Dendritic cell treated with granulocyte-macrophage colony-stimulating factor and Interleukin-4, amounts not matched to agents 40 ng/mL and 50 ng/mL, for 4 days (primary cell): ENCODE measurements at regions not wholly inside any gene's neighbourhood (a gene's known extent, or its start where the extent isn't known, plus 50 kb on each side); places are given as distances from the start of the nearest gene placed in this dataset.
"Not testable (repeated sequence)": the region's sequence is repeated elsewhere in the genome, so short reads cannot be mapped to it uniquely, and the experiment has no call there.

Experiments
- H3K27ac Mint-ChIP-seq: one replicate; pipeline ENCODE4 v1.8.0; 2022; ENCODE audit warnings: mild to moderate bottlenecking, mixed read lengths
- H3K27me3 Mint-ChIP-seq: one replicate; pipeline ENCODE4 v1.8.0; 2022; ENCODE audit warnings: mild to moderate bottlenecking, mixed read lengths
- H3K36me3 Mint-ChIP-seq: one replicate; pipeline ENCODE4 v1.8.0; 2022; ENCODE audit warnings: low read depth, mixed read lengths
- H3K4me1 Mint-ChIP-seq: one replicate; pipeline ENCODE4 v1.8.0; 2022; ENCODE audit warnings: low read depth, mixed read lengths
- H3K4me3 Mint-ChIP-seq: one replicate; pipeline ENCODE4 v1.8.0; 2022; ENCODE audit warnings: mild to moderate bottlenecking, moderate library complexity, mixed read lengths
- H3K9me3 Mint-ChIP-seq: one replicate; pipeline ENCODE4 v1.8.0; 2022; ENCODE audit warnings: mixed read lengths
- intact Hi-C: fragments of 100-400 bp; cut with micrococcal nuclease; formaldehyde crosslinking; loops from one replicate; pipeline ENCODE4 v1.15.0; 2022

DNA sequence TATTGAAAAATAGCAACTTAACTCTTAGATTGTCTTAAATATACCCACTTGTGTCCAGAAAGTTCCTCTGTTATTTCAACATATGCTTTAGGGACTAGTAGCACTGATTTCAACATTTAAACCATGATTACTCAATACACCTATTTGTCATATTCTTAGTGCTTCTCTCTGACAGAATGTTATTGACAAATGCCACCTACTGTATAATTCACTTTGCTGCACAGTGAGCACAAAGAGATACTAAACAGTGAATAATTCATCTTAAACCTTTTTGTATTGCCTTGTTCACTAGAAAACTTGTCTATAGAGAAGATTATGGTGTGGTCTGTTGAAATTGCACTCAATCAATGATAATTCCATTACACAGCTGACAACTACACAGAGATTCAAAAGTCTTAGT, 692.6 kb downstream of the PCDH17 start:
- no peak overlapping the region for H3K27ac Mint-ChIP-seq
- intact Hi-C loops = no loop called here
- no peaks in the 10 kb centered on the region for H3K9me3 Mint-ChIP-seq
- H3K27me3 Mint-ChIP-seq = no peaks in the 10 kb centered on the region
- H3K4me3 Mint-ChIP-seq = no peak overlapping the region
- peaks cover 7% of the 10 kb centered on the region for H3K4me1 Mint-ChIP-seq
- no peaks in the 10 kb centered on the region for H3K36me3 Mint-ChIP-seq

DNA sequence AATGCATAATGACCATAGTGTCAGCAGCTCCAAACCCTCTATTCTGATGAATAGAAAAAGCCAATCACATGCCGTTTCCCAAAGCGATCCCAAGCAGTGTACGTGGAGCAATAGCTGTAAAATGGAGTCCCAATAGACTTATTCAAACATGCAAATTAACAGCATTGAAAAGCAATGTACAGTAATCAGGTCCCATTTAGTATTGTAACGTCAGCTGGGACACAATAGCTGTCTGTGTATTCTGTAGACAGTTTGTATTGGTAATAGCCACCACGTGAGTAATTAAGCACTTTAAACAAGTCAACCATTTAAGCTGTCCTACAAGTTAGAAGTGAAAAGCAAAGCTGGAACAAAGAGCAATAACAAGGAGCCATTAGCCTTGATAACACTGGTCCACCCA, 698.2 kb downstream of the PCDH17 start:
- H3K36me3 Mint-ChIP-seq = no peaks in the 10 kb centered on the region
- H3K4me3 Mint-ChIP-seq = no peak overlapping the region
- intact Hi-C loops = no loop called here
- H3K4me1 Mint-ChIP-seq = no peaks in the 10 kb centered on the region
- no peak overlapping the region for H3K27ac Mint-ChIP-seq
- no peaks in the 10 kb centered on the region for H3K27me3 Mint-ChIP-seq
- no peaks in the 10 kb centered on the region for H3K9me3 Mint-ChIP-seq

DNA sequence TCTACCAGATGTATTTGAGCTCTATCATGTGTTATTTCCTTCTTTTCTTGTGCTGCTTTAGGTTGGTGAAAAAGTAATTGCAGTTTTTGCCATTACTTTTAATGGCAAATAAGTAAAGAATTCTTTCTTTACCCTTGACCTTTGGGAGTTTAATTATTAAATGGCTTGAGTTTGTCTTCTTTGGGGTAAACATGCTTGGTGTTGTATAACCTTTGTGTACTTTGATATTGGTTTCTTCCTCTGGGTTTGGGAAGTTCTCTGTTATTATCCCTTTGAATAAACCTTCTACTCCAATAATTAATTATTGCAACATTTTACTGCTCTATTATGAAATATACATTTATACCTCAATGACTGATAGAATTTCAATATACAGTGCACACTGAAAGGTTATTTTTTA, 709.4 kb downstream of the PCDH17 start:
- Mint-ChIP-seq H3K4me1 (no peaks in the 10 kb centered on the region), H3K4me3 (no peak overlapping the region), H3K9me3 (peaks cover 11% of the 10 kb centered on the region), H3K36me3 (no peaks in the 10 kb centered on the region), H3K27ac (no peak overlapping the region), H3K27me3 (no peaks in the 10 kb centered on the region)
- intact Hi-C loops = no loop called here

DNA sequence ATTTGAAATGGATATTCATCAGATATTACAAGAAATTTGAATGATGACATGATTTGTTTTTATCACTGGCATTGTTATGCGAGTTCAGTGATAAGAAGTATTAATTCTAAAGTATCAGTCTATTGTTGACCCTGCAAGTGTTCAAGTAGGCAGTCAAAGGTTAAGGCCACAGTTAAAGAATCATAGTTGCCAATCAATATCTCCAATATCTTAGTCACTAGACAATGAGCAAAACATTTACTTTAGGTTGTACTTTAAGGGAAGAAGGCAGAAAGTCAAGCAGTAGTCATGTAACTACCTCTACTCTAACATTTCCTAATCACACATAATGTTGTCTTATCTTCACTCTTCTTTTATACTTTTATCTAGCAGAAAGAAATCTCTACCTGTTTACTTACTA, 709.8 kb downstream of the PCDH17 start:
- intact Hi-C loops = no loop called here
- H3K36me3 Mint-ChIP-seq = no peaks in the 10 kb centered on the region
- H3K4me3 Mint-ChIP-seq = no peak overlapping the region
- peaks cover 11% of the 10 kb centered on the region for H3K9me3 Mint-ChIP-seq
- no peak overlapping the region for H3K27ac Mint-ChIP-seq
- no peaks in the 10 kb centered on the region for H3K27me3 Mint-ChIP-seq
- no peaks in the 10 kb centered on the region for H3K4me1 Mint-ChIP-seq

DNA sequence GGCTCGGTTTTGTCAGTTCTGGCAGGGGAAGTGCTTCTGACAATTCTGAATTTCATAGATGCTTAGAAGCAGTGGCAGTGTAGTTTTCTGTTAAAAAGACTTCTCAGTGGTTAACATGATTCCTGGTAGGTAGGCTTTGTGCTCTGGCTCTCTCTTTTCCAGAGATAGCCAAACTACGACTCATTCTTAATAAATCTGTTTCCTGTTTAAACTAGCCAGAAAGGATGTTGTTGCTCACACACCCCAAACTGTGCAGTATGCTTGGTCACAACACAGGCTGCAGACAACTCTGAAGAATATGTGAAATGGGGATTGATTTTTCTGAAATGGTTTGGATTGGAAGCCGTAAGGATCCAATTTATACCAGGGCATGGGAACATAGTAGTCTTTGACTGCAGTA, 711.5 kb downstream of the PCDH17 start:
- H3K9me3 Mint-ChIP-seq = peaks cover 11% of the 10 kb centered on the region
- intact Hi-C loops = no loop called here
- no peak overlapping the region for H3K4me3 Mint-ChIP-seq
- H3K4me1 Mint-ChIP-seq = no peaks in the 10 kb centered on the region
- no peak overlapping the region for H3K27ac Mint-ChIP-seq
- no peaks in the 10 kb centered on the region for H3K27me3 Mint-ChIP-seq
- H3K36me3 Mint-ChIP-seq = no peaks in the 10 kb centered on the region

DNA sequence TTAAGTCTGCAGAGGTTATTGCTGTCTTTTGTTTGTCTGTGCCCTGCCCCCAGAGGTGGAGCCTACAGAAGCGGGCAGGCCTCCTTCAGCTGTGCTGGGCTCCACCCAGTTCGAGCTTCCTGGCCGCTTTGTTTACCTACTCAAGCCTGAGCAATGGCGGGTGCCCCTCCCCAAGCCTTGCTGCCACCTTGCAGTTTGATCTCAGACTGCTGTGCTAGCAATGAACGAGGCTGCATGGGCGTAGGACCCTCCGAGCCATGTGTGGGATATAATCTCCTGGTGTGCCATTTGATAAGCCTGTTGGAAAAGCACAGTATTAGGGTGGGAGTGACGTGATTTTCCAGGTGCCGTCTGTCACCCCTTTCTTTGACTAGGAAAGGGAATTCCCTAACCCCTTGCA, 720.6 kb downstream of the PCDH17 start:
- peaks cover 36% of the 10 kb centered on the region for H3K9me3 Mint-ChIP-seq
- H3K27me3 Mint-ChIP-seq, H3K27ac Mint-ChIP-seq, H3K4me3 Mint-ChIP-seq, intact Hi-C loops, H3K4me1 Mint-ChIP-seq, H3K36me3 Mint-ChIP-seq: not testable (repeated sequence)

DNA sequence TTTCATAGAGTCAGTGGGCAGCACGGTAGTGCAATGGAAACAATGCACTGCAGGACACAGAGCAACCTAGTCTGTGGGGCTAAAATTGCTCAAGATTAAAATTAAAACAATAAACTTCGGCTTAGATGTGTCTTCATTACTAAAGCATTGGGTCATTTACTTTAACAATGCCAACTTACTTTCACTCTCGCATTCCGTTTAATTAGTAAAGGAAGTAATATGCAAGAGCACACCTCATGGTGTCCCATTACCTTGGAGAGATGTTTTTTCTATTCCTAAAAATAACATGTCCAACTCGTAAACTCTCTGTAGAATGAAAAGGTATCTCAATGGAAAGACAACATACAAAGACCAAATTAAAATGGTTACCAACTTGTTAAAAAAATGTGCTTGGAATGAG, 738.4 kb downstream of the PCDH17 start:
- H3K36me3 Mint-ChIP-seq = no peaks in the 10 kb centered on the region
- H3K4me1 Mint-ChIP-seq = no peaks in the 10 kb centered on the region
- intact Hi-C loops = no loop called here
- no peak overlapping the region for H3K27ac Mint-ChIP-seq
- H3K4me3 Mint-ChIP-seq = no peak overlapping the region
- H3K27me3 Mint-ChIP-seq = no peaks in the 10 kb centered on the region
- H3K9me3 Mint-ChIP-seq = peaks cover 34% of the 10 kb centered on the region

DNA sequence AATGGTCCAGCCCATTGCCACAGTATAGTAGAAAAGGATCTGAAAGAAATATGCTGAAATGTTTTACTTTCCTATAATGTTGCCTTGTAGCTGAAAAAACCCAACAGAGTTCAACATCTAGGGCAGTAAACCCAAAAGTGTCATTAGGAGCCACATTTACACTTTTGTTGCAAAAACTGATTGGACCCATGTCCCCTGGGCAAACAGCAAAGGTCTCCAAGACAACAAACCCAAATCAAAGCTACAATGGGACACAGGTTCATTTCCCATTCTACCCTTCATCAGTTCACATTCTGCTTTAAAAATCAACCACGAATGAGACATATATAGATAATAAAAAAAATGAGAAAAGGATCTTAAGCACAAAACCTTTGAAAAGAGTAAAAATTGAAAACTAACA, 744.8 kb downstream of the PCDH17 start:
- no peak overlapping the region for H3K27ac Mint-ChIP-seq
- H3K4me1 Mint-ChIP-seq = no peaks in the 10 kb centered on the region
- H3K36me3 Mint-ChIP-seq = no peaks in the 10 kb centered on the region
- intact Hi-C loops = no loop called here
- H3K9me3 Mint-ChIP-seq = peaks cover 27% of the 10 kb centered on the region
- no peaks in the 10 kb centered on the region for H3K27me3 Mint-ChIP-seq
- H3K4me3 Mint-ChIP-seq = no peak overlapping the region

DNA sequence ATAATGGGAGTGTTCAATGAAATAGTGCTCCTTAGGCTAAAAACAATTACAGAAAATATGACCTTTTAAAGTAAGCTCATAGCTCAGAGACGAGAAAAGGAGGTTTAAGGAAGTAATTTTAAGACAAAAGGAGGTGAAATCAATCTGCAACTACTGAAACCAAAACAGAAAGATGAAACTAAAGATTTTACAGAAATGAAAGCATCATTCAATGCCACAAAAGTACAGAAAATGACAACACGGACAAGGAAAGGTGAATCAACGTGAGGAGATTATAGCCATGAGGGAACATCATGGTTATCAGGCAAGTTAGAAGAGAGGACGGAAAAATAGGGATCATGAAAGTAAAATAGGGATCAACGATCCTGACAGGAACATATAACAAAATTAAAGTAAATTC, 745.2 kb downstream of the PCDH17 start:
- no peaks in the 10 kb centered on the region for H3K27me3 Mint-ChIP-seq

DNA sequence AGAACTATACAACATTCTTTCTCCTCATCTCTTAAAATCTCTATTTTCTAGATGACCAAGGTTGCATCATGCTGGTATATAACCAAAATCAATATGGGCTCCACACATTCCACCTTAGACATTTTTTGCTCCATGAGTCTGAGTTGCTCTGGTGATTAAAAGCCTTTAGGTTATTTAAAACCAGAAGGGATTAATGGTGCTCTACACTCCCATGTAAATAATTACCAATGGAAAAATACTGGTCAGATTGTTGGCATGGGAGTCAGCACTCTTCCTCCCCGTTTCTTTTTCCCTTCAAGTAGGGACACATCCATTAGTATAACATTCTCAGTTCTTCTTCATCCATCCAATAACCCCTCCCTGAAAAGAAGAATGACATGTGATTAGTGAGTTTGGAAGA, 747.7 kb downstream of the PCDH17 start:
- Mint-ChIP-seq H3K36me3 (no peaks in the 10 kb centered on the region), H3K27me3 (no peaks in the 10 kb centered on the region), H3K27ac (no peak overlapping the region)

More for the DNA sequence above, 745.2 kb downstream of the PCDH17 start:
- H3K36me3 Mint-ChIP-seq = no peaks in the 10 kb centered on the region
- H3K4me3 Mint-ChIP-seq = no peak overlapping the region
- peaks cover 22% of the 10 kb centered on the region for H3K9me3 Mint-ChIP-seq
- H3K4me1 Mint-ChIP-seq = no peaks in the 10 kb centered on the region
- H3K27ac Mint-ChIP-seq = no peak overlapping the region
- intact Hi-C loops = no loop called here

DNA sequence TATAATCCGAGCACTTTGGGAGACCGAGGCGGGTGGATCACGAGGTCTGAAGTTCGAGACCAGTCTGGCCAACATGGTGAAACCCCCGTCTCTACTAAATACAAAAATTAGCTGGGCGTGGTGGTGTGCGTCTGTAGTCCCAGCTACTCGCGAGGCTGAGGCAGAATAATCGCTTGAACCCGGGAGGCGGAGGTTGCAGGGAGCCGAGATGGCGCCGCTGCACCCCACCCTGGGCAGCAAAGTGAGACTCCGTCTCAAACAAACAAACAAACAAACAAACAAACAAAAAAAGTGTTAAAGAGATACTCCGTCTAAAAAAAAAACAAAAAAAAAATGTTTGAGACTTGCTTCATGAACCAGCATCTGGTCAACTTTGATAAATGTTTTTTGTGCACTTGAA, 753.8 kb downstream of the PCDH17 start:
- H3K36me3 Mint-ChIP-seq, H3K27ac Mint-ChIP-seq, H3K9me3 Mint-ChIP-seq, H3K4me3 Mint-ChIP-seq, intact Hi-C loops, H3K4me1 Mint-ChIP-seq, H3K27me3 Mint-ChIP-seq: not testable (repeated sequence)

More for the DNA sequence above, 747.7 kb downstream of the PCDH17 start:
- no peaks in the 10 kb centered on the region for H3K4me1 Mint-ChIP-seq
- intact Hi-C loops = no loop called here
- H3K4me3 Mint-ChIP-seq = no peak overlapping the region
- peaks cover 16% of the 10 kb centered on the region for H3K9me3 Mint-ChIP-seq

DNA sequence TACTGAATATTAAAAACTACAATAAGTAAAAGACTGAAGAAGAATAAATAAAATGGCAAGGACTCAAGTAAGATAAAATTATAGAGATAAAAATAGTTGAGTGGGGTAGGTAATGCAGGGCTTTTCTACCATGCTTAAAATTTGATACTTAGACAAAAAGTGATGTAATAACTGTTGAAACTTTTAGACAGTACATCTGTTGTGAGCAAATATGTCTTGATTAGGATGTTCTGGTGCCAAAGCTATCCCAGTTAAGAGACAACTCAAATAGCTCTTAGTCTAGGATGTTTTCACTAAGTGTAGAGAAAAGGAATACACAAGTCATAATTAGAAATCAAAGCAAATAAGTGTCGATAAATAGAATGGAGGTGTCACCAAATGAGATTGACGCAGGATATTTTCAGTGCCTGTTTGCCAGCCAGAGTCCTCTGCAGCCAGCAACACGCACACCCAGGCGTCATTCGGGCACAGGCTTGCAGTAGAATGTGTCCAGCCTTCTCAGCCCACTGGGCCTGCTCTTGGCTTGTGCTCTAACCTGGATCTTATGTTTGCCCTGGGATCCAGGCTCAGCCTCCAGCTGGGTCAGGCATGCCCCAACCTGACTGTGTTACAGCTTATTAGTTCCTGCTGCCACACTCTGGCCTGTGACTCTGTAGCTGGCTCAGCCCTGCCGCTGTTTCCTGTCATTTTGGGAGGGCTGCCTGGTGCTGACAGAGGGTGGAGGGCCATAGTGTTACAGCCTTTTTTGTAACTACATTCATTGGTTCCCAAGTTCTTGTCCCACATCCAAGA, 766.2 kb downstream of the PCDH17 start:
- Mint-ChIP-seq H3K4me1 (no peaks in the 10 kb centered on the region), H3K36me3 (no peaks in the 10 kb centered on the region), H3K27ac (no peak overlapping the region), H3K27me3 (no peaks in the 10 kb centered on the region), H3K9me3 (peaks cover 51% of the 10 kb centered on the region), H3K4me3 (no peak overlapping the region)
- intact Hi-C loops = no loop called here

DNA sequence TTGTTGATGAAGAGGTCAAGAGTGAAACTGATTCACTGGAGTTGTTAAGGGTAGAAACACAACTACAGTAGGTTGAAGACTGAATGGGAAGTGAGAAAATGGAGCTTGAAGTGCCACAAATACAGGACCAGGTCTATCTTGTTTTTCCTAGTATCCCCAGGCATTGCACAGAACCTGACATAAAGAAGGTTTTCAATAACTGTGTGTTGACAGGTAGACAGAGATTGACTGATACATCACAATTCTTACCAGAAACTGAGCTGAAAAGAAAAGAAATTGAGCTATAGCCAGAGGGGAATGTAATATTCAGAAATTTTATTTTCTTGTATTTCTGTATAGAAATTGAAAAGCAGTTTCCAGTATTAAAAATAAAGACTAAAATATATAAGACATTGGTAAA, 767.7 kb downstream of the PCDH17 start:
- no peaks in the 10 kb centered on the region for H3K4me1 Mint-ChIP-seq
- no peak overlapping the region for H3K27ac Mint-ChIP-seq

DNA sequence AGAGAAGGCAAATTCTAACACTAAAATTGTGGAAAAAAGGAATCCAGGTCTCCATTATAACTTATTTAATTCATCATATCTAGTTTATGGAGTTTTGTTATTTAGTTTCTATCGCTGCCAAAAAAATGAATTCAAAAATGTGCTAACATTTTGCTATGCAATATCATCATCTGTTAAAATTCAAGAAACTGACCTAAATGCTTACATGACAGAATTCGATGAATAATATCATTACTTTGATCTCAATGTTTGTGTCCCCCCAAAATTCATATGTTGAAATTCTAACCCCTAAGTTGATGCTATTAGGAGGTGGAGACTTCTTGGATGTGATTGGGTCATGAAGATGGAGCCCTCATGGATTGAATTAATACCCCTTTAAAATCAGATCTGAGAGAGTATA, 775.0 kb downstream of the PCDH17 start:
- peaks cover 27% of the 10 kb centered on the region for H3K9me3 Mint-ChIP-seq
- no peak overlapping the region for H3K4me3 Mint-ChIP-seq
- H3K4me1 Mint-ChIP-seq = no peaks in the 10 kb centered on the region
- H3K27me3 Mint-ChIP-seq = no peaks in the 10 kb centered on the region
- intact Hi-C loops = no loop called here
- no peaks in the 10 kb centered on the region for H3K36me3 Mint-ChIP-seq
- no peak overlapping the region for H3K27ac Mint-ChIP-seq

More for the DNA sequence above, 767.7 kb downstream of the PCDH17 start:
- Mint-ChIP-seq H3K36me3 (no peaks in the 10 kb centered on the region), H3K27me3 (no peaks in the 10 kb centered on the region), H3K4me3 (no peak overlapping the region), H3K9me3 (peaks cover 45% of the 10 kb centered on the region)
- intact Hi-C loops = no loop called here

DNA sequence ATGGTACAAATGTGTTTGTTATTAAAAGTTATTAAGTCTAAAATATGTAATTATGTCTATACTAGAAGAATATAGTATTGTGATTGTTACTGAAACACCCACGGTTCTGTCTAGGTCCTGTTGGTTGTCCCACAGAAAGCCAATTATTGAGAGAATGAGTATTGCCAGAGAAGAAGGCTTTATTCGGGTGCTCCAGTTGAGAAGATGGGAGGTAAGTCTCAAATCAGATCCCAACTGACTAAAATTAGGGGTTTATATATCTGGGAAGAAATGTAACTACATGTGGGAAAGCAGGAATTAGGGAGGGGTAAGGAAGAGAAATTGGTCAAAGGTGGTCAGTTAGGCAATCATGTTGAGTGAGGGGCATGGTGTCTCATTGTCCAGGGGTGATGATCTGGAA, 798.4 kb downstream of the PCDH17 start:
- Mint-ChIP-seq H3K27ac (no peak overlapping the region), H3K4me3 (no peak overlapping the region), H3K27me3 (no peaks in the 10 kb centered on the region), H3K9me3 (peaks cover 35% of the 10 kb centered on the region), H3K36me3 (no peaks in the 10 kb centered on the region), H3K4me1 (no peaks in the 10 kb centered on the region)
- intact Hi-C loops = no loop called here
